HG03457 (cell line): ENCODE measurements at regions not wholly inside any gene's neighbourhood (a gene's known extent, or its start where the extent isn't known, plus 50 kb on each side); places are given as distances from the start of the nearest gene placed in this dataset.
A peak's percentile ranks its signal among the peaks of the same experiment; 100 is the strongest.

Experiments used
- ATAC-seq: cut with Tn5 transposase; IDR thresholded peaks from one replicate; pipeline ENCODE4 v1.9.1; 2021; ENCODE audit warnings: moderate number of reproducible peaks; ENCODE audit not compliant: unreplicated experiment

DNA sequence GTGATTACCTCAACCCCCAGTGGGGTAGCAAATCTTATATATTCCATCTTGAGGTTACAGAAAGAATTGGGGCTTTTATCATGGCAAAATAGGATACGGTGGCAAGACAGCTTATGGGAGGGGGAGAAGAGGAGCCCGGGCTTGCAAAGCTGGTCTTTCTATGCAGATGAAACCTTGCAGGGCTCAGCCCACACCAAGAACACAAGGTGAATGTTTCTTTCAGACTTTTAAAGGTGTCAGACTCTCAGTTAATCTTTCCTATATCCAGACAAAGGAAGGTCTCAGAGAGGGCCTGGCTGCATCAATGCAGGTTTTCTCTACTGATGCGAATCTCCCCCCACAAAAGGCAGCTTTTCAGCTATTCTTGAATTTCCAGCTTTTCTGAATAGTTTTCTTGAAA, 59.9 kb upstream of the WDR17 start:
- ATAC-seq: no peak

DNA sequence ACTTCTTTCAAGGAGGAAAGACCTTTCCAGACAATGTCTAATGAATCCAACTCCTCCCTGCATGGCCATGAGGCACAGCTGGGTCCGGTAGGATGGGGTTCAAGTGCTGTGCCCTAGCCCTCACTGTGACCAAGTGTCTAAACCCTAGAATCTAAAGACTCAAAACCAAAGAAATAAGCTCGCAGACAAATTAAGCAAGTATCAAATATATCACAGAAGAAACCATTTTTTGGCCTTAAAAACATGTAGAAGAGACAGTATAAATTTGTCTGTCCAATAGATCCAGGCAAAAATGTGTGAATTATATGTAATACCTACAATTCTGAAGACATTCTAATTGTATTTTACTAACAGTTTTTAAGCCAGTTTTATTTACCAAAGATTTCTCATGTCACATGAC, 56.4 kb upstream of the WDR17 start:
- ATAC-seq: no peak

GRCh38 chr4:176011529-176011928, 54.1 kb upstream of the WDR17 start:
- ATAC-seq: no peak

DNA sequence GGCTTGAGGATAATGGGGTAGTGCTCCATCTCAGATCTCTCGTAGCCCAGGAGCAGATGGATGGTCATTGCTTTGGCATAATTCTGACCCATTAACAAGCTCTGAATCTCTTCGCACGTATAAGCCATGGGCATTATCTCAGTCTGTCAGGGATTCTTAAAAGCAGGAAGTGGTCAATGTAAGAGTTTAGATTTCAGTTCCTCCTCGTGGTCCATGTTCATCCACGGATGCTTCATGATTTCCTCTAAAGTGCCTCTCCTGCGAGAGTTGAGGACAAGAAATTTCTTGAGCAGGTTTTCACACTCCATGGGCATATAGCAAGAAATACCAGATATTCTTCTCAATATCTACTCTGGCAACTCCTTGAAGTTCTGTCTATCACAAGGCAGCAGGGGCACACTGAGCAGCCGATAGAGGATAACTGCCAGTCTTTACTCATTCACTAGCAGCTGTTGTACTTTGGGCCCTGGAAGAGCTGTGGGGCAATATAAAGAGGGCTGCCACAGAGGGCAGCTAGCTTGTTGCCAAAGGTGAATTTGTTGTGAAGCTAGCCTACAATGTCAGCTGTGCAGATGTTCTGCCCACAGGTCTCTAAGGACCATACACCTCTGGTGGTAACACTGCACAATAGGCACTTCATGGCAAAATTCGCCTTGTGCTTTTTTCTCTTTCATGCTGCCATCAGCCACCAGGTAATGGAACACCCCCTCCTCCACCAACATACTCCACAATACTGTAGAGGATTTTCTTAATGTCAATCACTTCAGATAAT, 52.0 kb upstream of the WDR17 start:
- ATAC-seq: peak; percentile 96

DNA sequence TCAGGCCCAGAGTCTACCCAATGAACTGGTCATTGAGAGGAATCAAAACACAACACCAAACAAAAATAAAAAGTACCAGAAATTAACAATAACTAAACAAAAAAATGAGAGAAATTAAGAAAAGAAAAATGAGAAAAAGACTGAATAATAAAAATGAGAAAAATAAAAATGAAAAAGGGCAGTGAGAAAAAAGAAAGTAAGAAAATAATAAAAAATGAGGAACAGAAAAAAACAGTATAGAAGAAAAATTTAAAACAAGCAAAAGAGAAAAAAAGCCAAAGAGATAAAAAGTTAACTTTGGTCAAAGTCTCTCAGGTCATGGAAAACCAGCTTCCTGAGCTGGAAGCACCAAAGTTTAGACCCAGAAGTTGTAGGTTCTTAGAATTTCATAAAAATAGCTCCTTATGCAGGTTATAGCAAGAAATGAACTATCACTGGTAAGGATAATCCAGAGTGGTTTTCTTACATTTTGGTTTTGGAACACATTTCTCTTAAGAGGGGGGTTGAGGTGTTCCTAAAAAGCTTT, 51.0 kb upstream of the WDR17 start:
- no peak for ATAC-seq
